ENCODE measurements at regions not wholly inside any gene's neighbourhood (a gene's known extent, or its start where the extent isn't known, plus 50 kb on each side); places are given as distances from the start of the nearest gene placed in this dataset.

GRCh38 chr21:20418353-20418752 lies 579.9 kb upstream of the NCAM2 start:
- H4K20me1 ChIP-seq (ENCODE audit: insufficient read depth): no peaks in the 10 kb centered on the region
- RAD21 ChIA-PET (ENCODE audit: low non-redundant PET in 1 of 2, low total read pairs in 2 of 2, uncharacterized antibody in 2 of 2, unreplicated experiment in 2 of 2): no interaction called here
- H3K9ac ChIP-seq (ENCODE audit: low read length): no peak overlapping the region
- no peaks in the 10 kb centered on the region for H3K27me3 ChIP-seq (ENCODE audit: insufficient read depth, low read length)
- no peak overlapping the region for H3K27ac ChIP-seq (ENCODE audit: low read depth, low read length)
- H3K79me2 ChIP-seq (ENCODE audit: insufficient read depth, low read length): no peaks in the 10 kb centered on the region
- H3K4me1 ChIP-seq (ENCODE audit: control insufficient read depth in 1 of 2, insufficient read depth in 2 of 2, low read length in 2 of 2): no peaks in the 10 kb centered on the region
- H3K4me2 ChIP-seq (ENCODE audit: low read length): no peak overlapping the region
- H3K9me3 ChIP-seq (ENCODE audit: control insufficient read depth in 1 of 2, insufficient read depth in 1 of 2, low read depth in 1 of 2, low read length in 2 of 2): peaks cover 3 to 31% of the 10 kb centered on the region in 2 experiments; a peak in 2 of 4 replicates
- H3K36me3 ChIP-seq (ENCODE audit: control insufficient read depth in 1 of 2, insufficient read depth in 2 of 2, low read length in 2 of 2): no peaks in the 10 kb centered on the region
- ATAC-seq (no peak), DNase-seq (ENCODE audit: low read depth, low spot score) (no peak)
- H2AFZ ChIP-seq (ENCODE audit: low read depth, low read length, poor library complexity, severe bottlenecking): no peak overlapping the region
- no TSS peak for BruUV-seq (replicated peaks)
- POLR2A ChIA-PET: no interaction called here
- intact Hi-C loops (cut with micrococcal nuclease): no loop called here
- CTCF ChIA-PET: no interaction called here
- no peak overlapping the region for H3K4me3 ChIP-seq (replicated peaks in 1 of 2; ENCODE audit: low read depth in 1 of 2, low read length in 2 of 2)
- no peaks in the 10 kb centered on the region for H3K9me2 ChIP-seq (ENCODE audit: insufficient read depth)
- no peak for TF ChIP-seq CTCF (IDR thresholded peaks at IDR 0.05 in 2 of 3, conservative IDR thresholded peaks at IDR 0.05 in 1 of 3; ENCODE audit: borderline replicate concordance in 1 of 3, insufficient read depth in 1 of 3, low read depth in 2 of 3, low read length in 2 of 3)
- no peak for TF ChIP-seq CBX3 (IDR thresholded peaks at IDR 0.05; ENCODE audit: low read depth)
- TF ChIP-seq ZNF274 (IDR thresholded peaks at IDR 0.05; ENCODE audit: low read depth, low read length): no peak
- no peak for TF ChIP-seq EGR1 (IDR thresholded peaks at IDR 0.05; ENCODE audit: low read depth)
- TF ChIP-seq SP1 (IDR thresholded peaks at IDR 0.05; ENCODE audit: low read depth): no peak
- TF ChIP-seq JUND (IDR thresholded peaks at IDR 0.05): no peak
- no peak for TF ChIP-seq CEBPB (IDR thresholded peaks at IDR 0.05; ENCODE audit: low read depth)

GRCh38 chr21:20419772-20420171 lies 578.4 kb upstream of the NCAM2 start:
- TF ChIP-seq EZH2phosphoT487 (IDR thresholded peaks at IDR 0.05; ENCODE audit: borderline replicate concordance) (no peak), FOSL1 (IDR thresholded peaks at IDR 0.05; ENCODE audit: low read depth) (no peak), EZH2 (IDR thresholded peaks at IDR 0.05) (no peak), SP1 (IDR thresholded peaks at IDR 0.05; ENCODE audit: low read depth) (no peak), SIN3A (IDR thresholded peaks at IDR 0.05; ENCODE audit: low read depth) (no peak), MAX (IDR thresholded peaks at IDR 0.05) (no peak), YY1 (IDR thresholded peaks at IDR 0.05; ENCODE audit: extremely low read depth, insufficient replicate concordance, low read depth, low read length) (no peak), RAD21 (IDR thresholded peaks at IDR 0.05; ENCODE audit: low read depth) (no peak), CEBPB (IDR thresholded peaks at IDR 0.05; ENCODE audit: low read depth) (no peak), SRF (IDR thresholded peaks at IDR 0.05; ENCODE audit: low read depth) (no peak), POLR2A (IDR thresholded peaks at IDR 0.05; ENCODE audit: borderline replicate concordance, extremely low read depth, insufficient read depth, insufficient read length) (no peak), POLR2AphosphoS5 (IDR thresholded peaks at IDR 0.05; ENCODE audit: low read depth, low read length) (no peak), ZFX (IDR thresholded peaks at IDR 0.05) (no peak), EGR1 (IDR thresholded peaks at IDR 0.05; ENCODE audit: low read depth) (no peak), ZBTB33 (IDR thresholded peaks at IDR 0.05; ENCODE audit: extremely low read depth, insufficient replicate concordance, low read length) (no peak)
- Histone ChIP-seq H3K27me3 (ENCODE audit: insufficient read depth, low read length) (no peaks in the 10 kb centered on the region), H3K9me2 (ENCODE audit: insufficient read depth) (no peaks in the 10 kb centered on the region), H3K27ac (ENCODE audit: low read depth, low read length) (no peak overlapping the region), H2AFZ (ENCODE audit: low read depth, low read length, poor library complexity, severe bottlenecking) (no peak overlapping the region), H3K9me3 (ENCODE audit: control insufficient read depth in 1 of 2, insufficient read depth in 1 of 2, low read depth in 1 of 2, low read length in 2 of 2) (peaks cover 8 to 25% of the 10 kb centered on the region in 2 experiments; a peak in 2 of 4 replicates), H3K4me3 (replicated peaks in 1 of 2; ENCODE audit: low read depth in 1 of 2, low read length in 2 of 2) (no peak overlapping the region), H3K4me2 (ENCODE audit: low read length) (no peak overlapping the region), H4K20me1 (ENCODE audit: insufficient read depth) (no peaks in the 10 kb centered on the region), H3K36me3 (ENCODE audit: control insufficient read depth in 1 of 2, insufficient read depth in 2 of 2, low read length in 2 of 2) (no peaks in the 10 kb centered on the region), H3K9ac (ENCODE audit: low read length) (no peak overlapping the region), H3K4me1 (ENCODE audit: control insufficient read depth in 1 of 2, insufficient read depth in 2 of 2, low read length in 2 of 2) (no peaks in the 10 kb centered on the region), H3K79me2 (ENCODE audit: insufficient read depth, low read length) (no peaks in the 10 kb centered on the region)
- no TSS peak for BruUV-seq (replicated peaks)
- no peak for ATAC-seq
- ChIA-PET CTCF (no interaction called here), POLR2A (no interaction called here), RAD21 (ENCODE audit: low non-redundant PET in 1 of 2, low total read pairs in 2 of 2, uncharacterized antibody in 2 of 2, unreplicated experiment in 2 of 2) (no interaction called here)
- intact Hi-C loops (cut with micrococcal nuclease): no loop called here
- no peak for DNase-seq (ENCODE audit: low read depth, low spot score)

Measured in HCT116 (cell line).